HEK293 (cell line): ENCODE measurements at regions not wholly inside any gene's neighbourhood (a gene's known extent, or its start where the extent isn't known, plus 50 kb on each side); places are given as distances from the start of the nearest gene placed in this dataset.

Source experiments
- ZNF121 ChIP-seq: fragments of 450-650 bp; formaldehyde crosslinking; IDR thresholded peaks from 2 replicates; pipeline ENCODE4 v1.5.1; 2016; ENCODE audit warnings: missing biosample characterization, missing genetic modification characterization
- ZSCAN30 ChIP-seq: fragments of 450-650 bp; IDR thresholded peaks from 2 replicates; pipeline ENCODE4 v1.5.1; 2018; ENCODE audit warnings: missing biosample characterization, mild to moderate bottlenecking, missing genetic modification characterization, moderate library complexity
- TF ChIP-seq, protein P1 (sequence below): fragments of 450-650 bp; formaldehyde crosslinking; IDR thresholded peaks from 2 replicates; pipeline ENCODE4 v1.5.1; 2016; ENCODE audit warnings: missing biosample characterization, missing genetic modification characterization

GRCh38 chr1:213621077-213621476, 366.7 kb upstream of the PROX1 start:
- TF ChIP-seq ZSCAN30 (tag by site-specific recombination) = no peak
- TF ChIP-seq, protein P1, sequence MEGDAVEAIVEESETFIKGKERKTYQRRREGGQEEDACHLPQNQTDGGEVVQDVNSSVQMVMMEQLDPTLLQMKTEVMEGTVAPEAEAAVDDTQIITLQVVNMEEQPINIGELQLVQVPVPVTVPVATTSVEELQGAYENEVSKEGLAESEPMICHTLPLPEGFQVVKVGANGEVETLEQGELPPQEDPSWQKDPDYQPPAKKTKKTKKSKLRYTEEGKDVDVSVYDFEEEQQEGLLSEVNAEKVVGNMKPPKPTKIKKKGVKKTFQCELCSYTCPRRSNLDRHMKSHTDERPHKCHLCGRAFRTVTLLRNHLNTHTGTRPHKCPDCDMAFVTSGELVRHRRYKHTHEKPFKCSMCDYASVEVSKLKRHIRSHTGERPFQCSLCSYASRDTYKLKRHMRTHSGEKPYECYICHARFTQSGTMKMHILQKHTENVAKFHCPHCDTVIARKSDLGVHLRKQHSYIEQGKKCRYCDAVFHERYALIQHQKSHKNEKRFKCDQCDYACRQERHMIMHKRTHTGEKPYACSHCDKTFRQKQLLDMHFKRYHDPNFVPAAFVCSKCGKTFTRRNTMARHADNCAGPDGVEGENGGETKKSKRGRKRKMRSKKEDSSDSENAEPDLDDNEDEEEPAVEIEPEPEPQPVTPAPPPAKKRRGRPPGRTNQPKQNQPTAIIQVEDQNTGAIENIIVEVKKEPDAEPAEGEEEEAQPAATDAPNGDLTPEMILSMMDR (tag by site-specific recombination) = no peak
- no peak for TF ChIP-seq ZNF121 (tag by site-specific recombination)
